GM19372 (cell line): ENCODE measurements at regions not wholly inside any gene's neighbourhood (a gene's known extent, or its start where the extent isn't known, plus 50 kb on each side); places are given as distances from the start of the nearest gene placed in this dataset.

Source experiments
- ATAC-seq: cut with Tn5 transposase; IDR thresholded peaks from one replicate; pipeline ENCODE4 v1.9.1; 2021; ENCODE audit warnings: mild to moderate bottlenecking, low read depth, moderate library complexity; ENCODE audit not compliant: unreplicated experiment

DNA sequence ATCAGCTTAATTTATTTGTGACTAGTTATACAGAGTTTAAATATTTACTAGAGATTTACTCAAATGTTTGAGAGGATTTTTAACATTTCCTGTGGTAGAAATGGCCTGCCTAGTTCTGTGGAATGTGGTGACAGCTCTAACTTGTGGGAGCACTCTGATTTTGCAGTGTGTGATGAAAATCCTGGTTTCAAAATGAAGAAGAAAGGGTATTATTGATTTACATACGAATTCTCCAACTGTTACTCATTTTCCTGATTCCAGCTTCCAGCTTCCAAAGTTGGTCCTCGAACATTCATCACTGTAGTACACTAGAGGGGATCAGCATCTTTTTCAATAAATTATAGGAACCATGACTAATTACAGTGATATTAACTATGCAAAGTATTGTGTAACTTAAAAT is 462.7 kb upstream of the PKN2 start:
- ATAC-seq = no peak

DNA sequence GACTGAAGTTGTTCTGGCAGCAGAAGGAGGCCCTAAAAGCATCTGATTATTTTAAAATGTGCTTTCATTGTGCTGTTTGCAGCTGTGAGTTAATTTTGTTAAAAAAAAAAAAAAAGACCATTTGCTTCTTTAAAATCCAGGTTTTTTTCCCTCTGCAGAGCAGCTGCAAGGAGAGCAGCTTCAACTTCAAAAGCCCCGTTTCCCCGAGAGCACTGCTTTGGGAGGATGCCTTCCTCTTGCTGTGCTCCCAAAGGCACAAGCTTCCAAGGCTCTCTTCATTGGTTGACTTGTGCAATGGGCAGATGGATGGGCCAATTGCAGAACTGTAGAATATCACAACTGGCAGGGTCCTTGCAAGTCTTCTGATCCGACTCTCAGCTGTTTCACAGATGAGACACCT is 459.2 kb upstream of the PKN2 start:
- no peak for ATAC-seq

DNA sequence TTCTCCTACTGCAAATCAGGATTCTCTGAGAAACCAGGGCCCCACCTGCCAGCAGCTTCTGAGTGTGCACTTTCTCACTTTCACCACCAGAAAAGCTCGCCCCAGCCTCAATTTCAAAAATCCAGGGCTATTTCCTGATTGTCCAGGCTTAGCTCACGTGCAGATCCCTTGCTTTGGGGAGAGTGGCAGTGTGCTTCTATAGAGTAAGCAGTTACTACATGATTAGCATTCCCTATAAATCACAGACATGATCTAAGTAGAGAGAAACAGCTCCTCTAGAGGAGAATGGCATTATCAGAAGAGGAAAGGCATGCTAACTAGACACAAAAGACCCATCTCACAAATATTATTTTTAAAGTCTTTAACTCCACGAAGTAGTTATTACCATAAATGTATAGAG is 456.0 kb upstream of the PKN2 start:
- ATAC-seq = no peak

DNA sequence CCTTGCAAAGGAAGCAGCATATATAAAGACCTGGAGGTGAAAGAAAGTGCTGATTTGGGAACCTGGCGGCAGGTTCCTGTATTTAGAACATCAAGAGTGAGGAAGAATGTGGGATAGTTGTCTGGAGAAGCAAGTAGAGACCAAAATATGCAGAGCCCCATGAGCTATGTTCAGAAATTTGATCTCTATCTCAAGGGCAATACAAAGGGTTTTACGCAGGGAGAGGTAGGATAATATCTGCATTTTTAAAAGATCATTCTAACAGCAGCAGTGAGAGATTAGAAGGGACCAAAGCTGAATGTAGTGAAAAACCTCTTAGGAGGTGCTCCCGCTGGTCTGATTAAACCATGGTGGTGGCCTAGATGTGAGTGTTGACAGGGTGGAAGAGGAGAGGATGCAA is 453.9 kb upstream of the PKN2 start:
- no peak for ATAC-seq

DNA sequence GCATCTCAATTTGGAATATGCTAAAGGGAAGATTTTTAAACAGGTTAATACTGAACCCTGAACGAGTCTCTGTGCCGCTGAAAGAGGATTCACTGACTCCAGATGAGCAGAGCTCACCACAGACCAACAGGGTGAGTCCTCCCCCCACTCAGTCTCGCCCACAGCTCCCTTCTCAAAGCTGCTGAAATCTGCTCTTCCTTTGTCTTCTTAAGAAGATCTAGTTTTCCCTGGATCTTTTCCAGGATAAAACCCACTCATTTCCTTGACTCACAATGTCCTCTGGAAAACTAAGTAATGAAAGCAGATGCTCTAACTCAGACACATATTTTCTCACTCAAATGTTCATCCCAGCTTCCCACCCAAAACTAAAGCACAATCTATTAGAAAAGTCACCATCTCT is 447.0 kb upstream of the PKN2 start:
- ATAC-seq = no peak

DNA sequence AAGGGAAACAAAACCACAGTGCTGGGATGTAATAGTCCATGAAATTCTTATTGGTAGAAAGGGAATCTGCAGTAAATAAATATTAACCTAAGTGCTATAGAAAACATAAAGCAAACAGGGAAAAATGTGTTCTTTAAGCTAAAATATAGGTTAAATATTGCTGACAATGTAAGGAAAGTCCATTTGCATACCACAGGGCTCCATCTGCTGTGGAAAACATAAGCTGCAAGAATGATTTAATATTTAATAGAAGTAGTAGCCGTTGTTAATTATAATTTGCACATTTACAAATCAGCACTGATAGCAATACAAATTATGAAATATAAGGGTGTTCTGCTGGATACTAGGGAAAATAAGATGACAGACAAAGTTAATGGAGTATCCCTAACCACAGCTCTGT is 444.9 kb upstream of the PKN2 start:
- ATAC-seq = no peak

DNA sequence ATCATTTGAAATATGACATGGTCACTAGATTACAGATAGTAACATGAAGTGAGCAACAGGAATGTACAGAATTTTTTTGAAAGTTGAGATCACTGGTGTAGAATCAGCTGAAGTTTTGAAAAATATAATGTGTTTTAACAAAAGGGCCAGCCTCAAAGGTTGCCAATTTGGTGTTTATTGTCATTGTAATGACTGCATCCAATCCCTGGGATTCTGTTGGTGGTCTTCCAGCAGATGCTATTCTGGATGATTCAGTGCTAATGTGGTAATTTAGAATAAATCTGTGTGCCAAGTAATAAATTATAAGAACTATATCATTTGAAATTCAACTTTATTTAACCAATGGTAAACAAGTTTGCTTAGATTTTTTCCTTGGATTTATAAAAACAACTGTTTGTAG is 436.4 kb upstream of the PKN2 start:
- ATAC-seq = no peak

DNA sequence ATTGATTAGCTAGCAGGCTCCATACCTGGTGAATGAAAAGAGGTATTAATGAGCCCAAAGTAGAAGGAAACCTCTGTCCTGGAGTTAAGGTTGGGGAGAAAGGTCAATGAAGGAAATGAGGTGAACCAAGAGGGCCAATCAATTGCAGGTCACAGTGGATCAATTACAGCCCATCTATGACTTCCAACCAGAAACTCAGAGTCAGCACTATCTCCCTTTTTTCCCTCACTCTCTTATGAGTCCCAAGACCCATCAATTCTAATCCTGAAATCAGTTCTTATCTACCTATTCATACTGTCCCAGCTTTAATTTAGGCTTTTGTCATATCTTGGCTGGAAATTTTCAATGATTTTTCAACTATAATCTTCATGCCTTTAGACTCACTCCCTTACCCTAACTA is 433.2 kb upstream of the PKN2 start:
- no peak for ATAC-seq

DNA sequence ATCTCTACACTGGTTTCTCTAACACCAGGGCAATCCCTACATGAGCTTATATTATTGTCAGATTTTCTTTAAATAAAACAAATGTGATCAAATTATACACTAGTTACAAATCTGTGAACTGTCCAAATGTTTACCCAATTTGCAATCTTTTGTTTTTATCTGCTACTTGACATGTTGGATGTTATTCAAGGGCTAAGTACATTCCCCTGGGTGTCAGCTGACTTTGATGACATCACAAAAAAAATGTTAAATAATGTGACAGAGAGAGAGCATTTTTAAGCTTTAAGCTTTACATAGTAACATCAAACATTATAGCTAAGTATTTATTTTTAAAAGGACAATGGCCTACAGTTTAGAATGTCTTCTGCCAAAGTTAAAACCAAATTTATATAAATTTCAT is 431.3 kb upstream of the PKN2 start:
- no peak for ATAC-seq

DNA sequence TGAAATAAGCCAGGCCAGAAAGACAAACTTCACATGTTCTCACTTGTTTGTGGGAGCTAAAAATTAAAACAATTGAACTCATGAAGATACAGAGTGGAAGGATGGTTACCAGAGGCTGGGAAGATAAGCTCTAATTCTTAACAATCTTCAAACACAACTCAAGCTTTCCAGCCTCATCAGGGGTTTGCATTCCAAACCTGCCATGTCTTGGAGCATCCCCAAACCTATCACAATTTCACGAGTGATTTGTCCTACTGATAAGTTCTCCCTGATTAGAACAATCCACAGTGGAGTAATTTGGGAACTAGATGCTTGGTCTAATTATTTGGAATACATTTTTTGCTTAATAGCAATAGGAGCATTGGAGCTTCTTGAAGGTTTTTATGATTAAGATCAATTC is 418.5 kb upstream of the PKN2 start:
- ATAC-seq = no peak

DNA sequence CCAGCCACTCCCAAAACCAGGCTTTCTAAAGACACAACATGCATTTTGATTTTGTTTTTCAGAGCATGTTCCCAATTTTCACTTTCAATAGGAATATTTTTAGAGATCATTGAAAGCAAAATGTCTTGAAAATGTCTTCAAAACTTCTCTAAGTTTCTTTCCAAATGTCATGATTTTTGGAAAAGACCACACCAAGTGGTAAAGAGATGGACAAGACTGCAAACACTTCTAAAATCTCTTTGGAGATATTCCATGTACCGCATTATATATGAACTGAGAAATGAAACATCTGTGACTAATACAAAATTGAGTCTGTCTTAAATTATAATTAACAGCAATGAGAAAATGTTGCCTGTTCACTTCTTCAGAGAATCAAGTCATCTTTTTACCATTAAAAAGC is 418.0 kb upstream of the PKN2 start:
- ATAC-seq = no peak

DNA sequence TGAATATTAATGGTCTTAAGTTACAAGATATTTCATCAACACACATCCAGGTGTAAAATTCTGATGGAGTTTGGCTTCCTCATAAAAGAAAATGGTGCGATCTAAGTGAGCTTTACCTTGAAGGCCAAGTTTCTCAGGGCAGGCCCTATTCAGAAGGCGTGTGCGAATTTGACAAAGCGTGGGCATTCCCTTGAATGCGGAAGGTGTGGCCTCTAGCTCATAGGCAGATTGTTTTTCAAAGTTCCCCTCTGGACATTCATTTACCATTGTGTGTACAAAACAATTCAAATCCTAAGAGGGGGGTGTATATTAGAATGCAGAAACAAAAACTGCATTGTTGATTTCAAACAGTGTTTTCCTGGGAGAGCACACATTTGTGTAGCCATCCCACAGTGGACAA is 411.9 kb upstream of the PKN2 start:
- no peak for ATAC-seq

DNA sequence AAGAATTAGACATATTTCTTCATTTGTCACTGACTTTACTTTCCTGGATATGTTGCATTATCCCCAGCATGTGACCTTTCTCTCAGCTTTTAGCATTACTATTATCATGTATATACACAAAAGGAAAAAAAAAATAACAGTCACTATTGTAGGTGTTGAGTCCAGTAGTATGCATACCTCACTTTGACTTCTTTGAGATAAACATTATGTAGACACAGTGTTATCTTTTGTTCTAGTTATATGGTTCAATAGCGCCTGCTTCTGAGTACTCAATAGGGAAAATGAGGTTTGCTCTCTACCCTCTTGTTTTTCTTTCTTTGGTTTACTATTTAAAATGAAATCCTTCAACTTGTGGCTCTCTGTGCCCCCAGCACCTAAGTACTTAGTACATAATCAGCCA is 409.6 kb upstream of the PKN2 start:
- no peak for ATAC-seq

DNA sequence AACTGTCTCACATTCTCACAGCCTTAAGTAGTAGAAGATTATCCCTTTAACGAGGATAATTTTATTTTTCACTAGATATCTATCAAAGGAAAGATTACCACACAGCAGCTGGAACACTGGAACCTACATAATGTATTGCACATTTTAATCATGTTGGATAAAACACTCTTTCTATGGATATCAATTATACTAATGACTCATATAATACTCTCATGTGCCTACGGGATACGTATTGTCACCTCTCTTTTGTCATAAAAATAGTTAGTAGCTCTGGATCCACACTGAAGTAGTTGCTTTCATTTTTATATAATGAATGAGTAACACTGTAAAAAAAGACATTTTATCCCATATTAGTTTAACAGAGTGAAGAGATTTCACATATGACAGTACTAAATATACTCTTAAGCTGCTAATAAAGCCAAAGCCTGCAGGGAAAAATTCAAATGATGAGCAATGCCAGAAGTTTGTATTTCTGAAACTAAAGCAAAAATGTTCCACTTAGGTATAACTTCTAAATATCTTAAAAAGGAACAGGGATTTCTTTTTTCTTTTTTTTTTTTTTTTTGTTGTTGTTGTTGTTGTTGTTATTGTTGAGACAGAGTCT is 408.7 kb upstream of the PKN2 start:
- ATAC-seq = no peak

DNA sequence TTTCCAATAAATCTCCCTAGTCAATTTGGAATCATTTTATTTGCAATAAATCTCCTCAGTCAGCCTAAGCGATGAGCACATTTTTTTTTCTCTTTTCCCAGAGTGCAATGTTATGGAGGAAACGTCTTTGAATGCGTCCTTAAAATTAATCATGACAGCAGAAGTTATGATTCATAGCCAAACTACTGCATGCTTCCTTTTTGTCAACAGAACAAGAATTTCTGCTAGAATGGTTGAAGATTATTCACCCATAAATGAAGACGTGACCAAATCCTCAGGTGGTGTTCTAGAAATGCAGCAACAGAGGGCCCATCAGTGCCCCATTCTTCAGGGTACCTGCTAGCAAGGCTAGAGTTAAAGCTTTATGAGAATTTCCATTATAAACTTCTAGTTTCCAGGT is 407.9 kb upstream of the PKN2 start:
- no peak for ATAC-seq

DNA sequence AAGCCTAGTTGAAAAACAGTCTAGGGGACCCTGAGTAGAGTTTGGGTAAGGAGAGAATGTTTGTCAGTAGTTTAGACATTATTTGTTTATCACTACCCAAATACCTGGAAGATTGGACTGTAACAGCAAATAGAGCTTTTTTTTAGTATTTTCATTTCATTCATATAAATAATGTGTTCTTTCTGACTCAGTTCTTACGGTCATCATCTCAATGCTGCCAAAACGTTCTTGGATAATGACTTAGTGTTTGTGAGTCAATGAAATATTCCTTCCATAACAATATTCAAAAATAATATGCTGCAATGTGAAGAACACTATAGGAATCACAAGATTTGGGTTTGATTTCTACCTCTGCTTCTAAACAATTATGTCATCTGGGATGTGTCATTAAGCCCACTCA is 400.0 kb upstream of the PKN2 start:
- no peak for ATAC-seq

DNA sequence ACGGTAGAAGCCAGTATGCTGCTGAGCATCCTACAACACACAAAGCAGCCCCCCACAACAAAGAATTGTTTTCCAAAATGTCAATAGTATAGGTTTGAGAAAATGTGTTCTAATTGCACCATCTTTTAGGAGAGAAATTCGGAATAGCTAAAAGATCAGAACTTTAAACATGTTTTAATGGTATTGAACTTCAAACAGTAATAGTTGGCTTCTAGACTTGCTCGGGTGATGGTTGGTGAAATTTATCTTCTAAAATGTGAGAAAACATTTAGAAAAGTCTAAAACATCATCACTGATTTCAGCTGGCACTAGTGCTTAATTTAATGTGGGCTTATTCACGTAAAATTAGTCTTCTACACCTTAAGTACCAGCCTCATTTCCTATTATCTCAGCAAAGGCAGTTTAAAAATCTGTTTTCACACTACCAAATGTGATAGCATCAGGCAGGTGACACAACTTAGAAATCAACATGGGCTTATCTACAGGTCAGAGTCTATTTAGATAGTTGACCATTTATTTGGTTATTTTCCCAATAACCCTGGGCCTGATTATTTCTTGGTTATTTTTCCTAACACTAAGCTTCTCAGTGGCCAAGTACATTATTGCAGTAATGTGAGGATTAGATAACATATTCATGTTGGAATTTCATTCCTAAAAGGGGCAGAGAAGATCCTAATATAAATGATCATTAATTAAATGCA is 399.3 kb upstream of the PKN2 start:
- no peak for ATAC-seq

DNA sequence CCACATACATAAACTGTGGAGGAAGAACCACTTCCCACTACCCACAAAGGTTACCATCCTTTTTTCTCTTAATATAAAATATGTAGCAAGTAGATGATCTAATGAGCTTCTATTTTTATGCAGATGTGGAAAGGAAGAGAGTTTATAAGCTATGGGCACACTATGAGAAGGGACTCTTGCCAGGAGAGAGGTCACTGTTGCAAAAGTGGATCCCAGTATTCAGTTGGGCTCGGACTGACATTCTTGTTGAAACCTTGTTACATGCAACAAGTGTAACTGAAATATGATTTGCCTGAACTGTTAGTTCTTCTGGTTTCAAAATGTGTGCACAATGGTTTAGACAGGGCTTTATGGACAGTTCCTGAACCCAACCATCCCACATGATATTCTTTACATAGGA is 397.4 kb upstream of the PKN2 start:
- no peak for ATAC-seq

DNA sequence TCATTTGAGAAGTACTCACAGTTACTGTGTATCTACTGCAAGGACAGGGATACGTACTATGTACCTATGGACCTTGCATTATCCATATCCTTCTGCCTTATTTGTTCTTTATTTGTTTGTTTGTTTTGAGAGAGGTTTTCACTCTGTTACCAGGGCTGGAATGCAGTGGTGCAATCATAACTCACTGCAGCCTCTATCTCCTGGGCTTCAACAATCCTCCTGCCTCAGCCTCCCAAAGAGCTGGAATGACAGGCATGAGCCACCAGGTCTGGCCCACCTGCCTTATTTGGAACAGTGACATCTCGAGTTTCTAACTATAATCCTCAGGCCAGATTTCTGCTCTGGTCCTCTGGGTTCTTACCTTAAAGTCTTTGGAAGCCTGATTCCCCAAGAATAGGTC is 395.5 kb upstream of the PKN2 start:
- no peak for ATAC-seq

DNA sequence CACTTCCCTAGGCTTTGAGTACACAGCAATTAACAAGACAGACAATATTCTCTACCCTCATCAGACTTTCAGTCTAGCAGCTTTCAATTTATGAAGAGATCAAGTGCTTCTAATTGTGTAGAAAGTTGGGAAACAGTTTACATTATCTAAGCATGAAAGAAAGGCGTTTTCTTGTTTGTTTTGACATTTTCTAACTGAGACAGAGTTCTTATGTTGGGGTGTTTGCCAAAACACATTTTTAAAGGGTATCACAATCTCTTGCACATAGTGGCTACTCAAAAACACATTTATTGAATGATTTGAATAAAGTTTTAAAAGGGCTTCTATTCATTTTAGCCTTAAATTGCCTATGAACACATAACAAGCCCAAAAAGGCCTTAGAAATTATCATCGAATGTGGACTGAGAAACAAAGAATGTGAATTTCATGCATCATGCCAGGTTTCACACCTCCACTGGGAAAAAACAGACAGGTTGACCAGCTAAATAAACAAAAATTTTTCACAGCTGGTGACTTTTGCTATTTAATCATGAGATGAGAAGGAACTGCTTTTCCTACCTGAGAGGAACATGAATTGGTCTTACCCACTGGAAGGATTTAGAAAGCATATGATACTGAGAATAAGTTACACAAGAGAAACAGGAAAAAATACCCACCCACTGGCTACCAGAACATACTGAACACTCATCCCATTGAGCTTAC is 394.5 kb upstream of the PKN2 start:
- no peak for ATAC-seq

DNA sequence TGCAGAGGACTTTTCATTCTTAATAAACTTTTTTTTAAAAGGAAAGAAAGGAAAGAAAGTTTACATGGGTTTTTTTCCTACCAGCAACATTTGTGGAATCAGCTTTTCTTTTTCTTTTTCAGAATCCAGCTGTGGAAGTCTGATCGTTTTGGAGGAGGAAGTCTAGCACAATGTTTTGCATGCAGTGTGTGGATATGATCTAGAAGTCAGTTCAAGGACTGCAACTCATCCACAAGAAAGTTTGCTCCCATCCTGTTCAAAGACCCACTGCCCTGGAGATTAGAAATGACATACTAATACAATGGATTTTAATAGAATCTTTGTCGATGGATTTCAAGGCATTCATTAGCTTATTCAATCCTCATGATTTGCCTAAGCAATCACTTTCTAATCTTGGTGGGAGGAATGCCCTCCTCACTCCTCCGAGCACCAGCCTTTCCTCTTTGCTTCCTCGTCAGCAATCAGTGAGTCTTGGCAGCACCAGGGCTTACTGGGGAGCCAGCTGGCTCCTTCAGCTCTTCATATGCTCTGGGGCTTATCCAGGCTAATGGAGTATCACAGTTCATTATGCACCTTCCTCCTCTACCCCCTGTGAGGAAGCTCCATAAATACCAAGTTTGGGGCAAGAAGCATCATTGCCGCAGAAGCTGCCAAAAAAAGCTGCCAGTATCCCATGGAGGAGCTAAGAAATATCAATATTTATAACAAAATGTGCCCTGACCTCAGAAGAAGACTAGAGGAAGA is 392.3 kb upstream of the PKN2 start:
- no peak for ATAC-seq
